ENCODE measurements at regions not wholly inside any gene's neighbourhood (a gene's known extent, or its start where the extent isn't known, plus 50 kb on each side); places are given as distances from the start of the nearest gene placed in this dataset.

GRCh38 chr3:76576201-76576600 lies 463.7 kb upstream of the ROBO2 start:
- Mint-ChIP-seq H3K27ac (no peak overlapping the region), H3K4me3 (no peak overlapping the region), H3K27me3 (no peaks in the 10 kb centered on the region), H3K36me3 (ENCODE audit: low read depth) (no peaks in the 10 kb centered on the region), H3K4me1 (no peaks in the 10 kb centered on the region), H3K9me3 (peaks cover 2% of the 10 kb centered on the region)
- POLR2A ChIA-PET: no interaction called here
- CTCF ChIA-PET: no interaction called here
- no peak for DNase-seq

DNA sequence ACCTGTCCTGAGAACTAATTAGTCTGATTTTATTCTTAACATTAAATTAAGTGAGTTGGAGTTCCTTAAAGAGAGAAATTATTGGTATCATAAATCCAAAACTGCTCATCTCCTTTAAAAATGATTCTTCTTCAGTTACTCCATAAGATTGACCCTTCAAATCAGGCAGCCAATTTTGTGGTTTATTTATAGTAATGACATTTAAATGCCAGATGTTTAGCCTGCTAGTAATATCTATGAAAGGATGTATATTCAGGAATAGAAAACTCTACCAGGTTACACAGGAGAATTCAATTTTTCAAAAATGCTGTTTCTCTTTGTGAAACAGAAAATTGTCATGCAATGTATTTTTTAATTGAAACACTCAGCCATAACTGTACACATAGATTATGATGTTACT lies 457.8 kb upstream of the ROBO2 start:
- H3K4me3 Mint-ChIP-seq: no peak overlapping the region
- no peaks in the 10 kb centered on the region for H3K36me3 Mint-ChIP-seq (ENCODE audit: low read depth)
- CTCF ChIA-PET: no interaction called here

GRCh38 chr3:76582632-76583378 lies 457.1 kb upstream of the ROBO2 start:
- H3K4me3 Mint-ChIP-seq: no peak overlapping the region
- no peaks in the 10 kb centered on the region for H3K4me1 Mint-ChIP-seq
- no peak for DNase-seq
- peaks cover 6% of the 10 kb centered on the region for H3K9me3 Mint-ChIP-seq
- ChIA-PET CTCF (no interaction called here), POLR2A (no interaction called here)
- no peak overlapping the region for H3K27ac Mint-ChIP-seq
- H3K36me3 Mint-ChIP-seq (ENCODE audit: low read depth): no peaks in the 10 kb centered on the region
- no peaks in the 10 kb centered on the region for H3K27me3 Mint-ChIP-seq

More for the DNA sequence above, 457.8 kb upstream of the ROBO2 start:
- Mint-ChIP-seq H3K27me3 (no peaks in the 10 kb centered on the region), H3K9me3 (peaks cover 2% of the 10 kb centered on the region), H3K27ac (no peak overlapping the region), H3K4me1 (no peaks in the 10 kb centered on the region)
- POLR2A ChIA-PET: no interaction called here
- no peak for DNase-seq

DNA sequence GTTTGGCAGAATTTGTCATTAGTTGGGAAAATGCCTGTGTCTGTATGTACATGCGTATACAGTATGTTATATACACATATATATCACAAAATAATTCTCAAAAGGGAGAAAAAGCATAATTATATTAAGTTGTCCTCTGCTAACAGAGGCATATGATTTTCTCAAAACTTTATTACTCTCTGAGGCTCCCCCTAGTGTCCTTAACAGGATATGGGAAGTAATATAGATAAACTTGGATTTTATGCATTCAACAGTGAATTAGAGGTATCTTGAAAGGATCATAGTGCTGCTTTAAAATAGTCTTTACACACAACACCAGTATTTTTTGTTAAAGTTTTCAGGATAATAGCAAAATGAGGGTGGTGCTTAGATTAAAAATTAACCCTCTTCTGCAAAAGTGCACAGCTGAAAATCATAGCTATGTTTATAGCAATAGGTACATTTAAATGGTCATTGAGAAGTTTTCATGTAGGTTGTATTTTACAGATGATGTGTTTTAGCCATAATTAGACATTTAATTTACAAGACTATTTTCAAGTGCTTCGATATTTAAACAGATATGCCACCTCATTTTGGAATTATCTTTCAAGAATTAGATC lies 454.0 kb upstream of the ROBO2 start:
- H3K36me3 Mint-ChIP-seq (ENCODE audit: low read depth): no peaks in the 10 kb centered on the region
- H3K27me3 Mint-ChIP-seq: no peaks in the 10 kb centered on the region
- H3K27ac Mint-ChIP-seq: no peak overlapping the region
- ChIA-PET POLR2A (no interaction called here), CTCF (no interaction called here)
- DNase-seq: no peak
- no peak overlapping the region for H3K4me3 Mint-ChIP-seq
- H3K9me3 Mint-ChIP-seq: peaks cover 6% of the 10 kb centered on the region
- H3K4me1 Mint-ChIP-seq: no peaks in the 10 kb centered on the region

- H3K27ac Mint-ChIP-seq: no peak overlapping the region
- H3K27me3 Mint-ChIP-seq: no peaks in the 10 kb centered on the region
- no peaks in the 10 kb centered on the region for H3K4me1 Mint-ChIP-seq
- H3K36me3 Mint-ChIP-seq (ENCODE audit: low read depth): no peaks in the 10 kb centered on the region
- H3K4me3 Mint-ChIP-seq: no peak overlapping the region
- ChIA-PET CTCF (no interaction called here), POLR2A (no interaction called here)
- peaks cover 4% of the 10 kb centered on the region for H3K9me3 Mint-ChIP-seq
- no peak for DNase-seq
Observed at GRCh38 chr3:76586471-76586870, 453.4 kb upstream of the ROBO2 start.

DNA sequence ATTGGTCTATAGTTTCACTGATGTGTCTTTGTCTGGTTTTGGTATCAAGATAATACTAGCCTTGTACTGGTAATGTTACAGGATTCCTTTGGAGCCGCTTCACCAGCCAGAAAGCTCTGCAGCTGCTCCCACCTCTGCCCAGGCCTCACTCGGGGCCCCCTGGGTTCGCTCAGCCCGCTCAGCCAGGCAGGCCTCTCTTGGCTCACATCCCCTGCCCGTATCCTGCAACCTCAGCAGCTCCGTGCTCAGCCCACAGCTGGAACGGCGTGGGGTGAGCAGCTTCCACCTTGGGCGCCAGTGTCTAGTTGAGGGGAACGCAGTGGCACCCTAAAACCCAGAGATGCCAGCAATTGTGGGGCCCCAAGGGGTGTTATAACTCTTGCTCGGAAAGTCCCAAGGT lies 429.7 kb upstream of the ROBO2 start:
- H3K9me3 Mint-ChIP-seq: peaks cover 3% of the 10 kb centered on the region
- H3K27ac Mint-ChIP-seq: no peak overlapping the region
- no peaks in the 10 kb centered on the region for H3K36me3 Mint-ChIP-seq (ENCODE audit: low read depth)
- H3K4me1 Mint-ChIP-seq: no peaks in the 10 kb centered on the region
- H3K27me3 Mint-ChIP-seq: no peaks in the 10 kb centered on the region
- CTCF ChIA-PET: no interaction called here
- POLR2A ChIA-PET: no interaction called here
- DNase-seq: no peak
- no peak overlapping the region for H3K4me3 Mint-ChIP-seq

GRCh38 chr3:76615719-76616118 lies 424.2 kb upstream of the ROBO2 start:
- Mint-ChIP-seq H3K4me1 (no peaks in the 10 kb centered on the region), H3K27ac (no peak overlapping the region), H3K36me3 (ENCODE audit: low read depth) (no peaks in the 10 kb centered on the region), H3K27me3 (no peaks in the 10 kb centered on the region), H3K4me3 (no peak overlapping the region), H3K9me3 (peaks cover 3% of the 10 kb centered on the region)
- ChIA-PET CTCF (no interaction called here), POLR2A (no interaction called here)
- DNase-seq: no peak

GRCh38 chr3:76624164-76624563 lies 415.7 kb upstream of the ROBO2 start:
- CTCF ChIA-PET: no interaction called here
- no peak overlapping the region for H3K27ac Mint-ChIP-seq

GRCh38 chr3:76627236-76627635 lies 412.7 kb upstream of the ROBO2 start:
- ChIA-PET CTCF (no interaction called here), POLR2A (no interaction called here)
- no peak for DNase-seq
- Mint-ChIP-seq H3K4me3 (no peak overlapping the region), H3K4me1 (no peaks in the 10 kb centered on the region), H3K36me3 (ENCODE audit: low read depth) (no peaks in the 10 kb centered on the region), H3K27ac (no peak overlapping the region), H3K27me3 (no peaks in the 10 kb centered on the region), H3K9me3 (peaks cover 8% of the 10 kb centered on the region)

More at GRCh38 chr3:76624164-76624563, 415.7 kb upstream of the ROBO2 start:
- Mint-ChIP-seq H3K27me3 (no peaks in the 10 kb centered on the region), H3K9me3 (peaks cover 8% of the 10 kb centered on the region), H3K4me3 (no peak overlapping the region), H3K36me3 (ENCODE audit: low read depth) (no peaks in the 10 kb centered on the region), H3K4me1 (no peaks in the 10 kb centered on the region)
- DNase-seq: no peak
- POLR2A ChIA-PET: no interaction called here

GRCh38 chr3:76631251-76631650 lies 408.6 kb upstream of the ROBO2 start:
- Mint-ChIP-seq H3K36me3 (ENCODE audit: low read depth) (no peaks in the 10 kb centered on the region), H3K27ac (no peak overlapping the region), H3K4me1 (no peaks in the 10 kb centered on the region), H3K9me3 (peaks cover 4% of the 10 kb centered on the region), H3K4me3 (no peak overlapping the region), H3K27me3 (no peaks in the 10 kb centered on the region)
- POLR2A ChIA-PET: no interaction called here
- CTCF ChIA-PET: no interaction called here
- no peak for DNase-seq

GRCh38 chr3:76638006-76638405 lies 401.9 kb upstream of the ROBO2 start:
- H3K36me3 Mint-ChIP-seq (ENCODE audit: low read depth): no peaks in the 10 kb centered on the region

GRCh38 chr3:76643623-76644304 lies 396.1 kb upstream of the ROBO2 start:
- CTCF ChIA-PET: no interaction called here

More at GRCh38 chr3:76638006-76638405, 401.9 kb upstream of the ROBO2 start:
- DNase-seq: no peak
- POLR2A ChIA-PET: no interaction called here
- no peak overlapping the region for H3K27ac Mint-ChIP-seq
- no peak overlapping the region for H3K4me3 Mint-ChIP-seq
- H3K4me1 Mint-ChIP-seq: no peaks in the 10 kb centered on the region
- CTCF ChIA-PET: no interaction called here
- peaks cover 4% of the 10 kb centered on the region for H3K9me3 Mint-ChIP-seq
- no peaks in the 10 kb centered on the region for H3K27me3 Mint-ChIP-seq

DNA sequence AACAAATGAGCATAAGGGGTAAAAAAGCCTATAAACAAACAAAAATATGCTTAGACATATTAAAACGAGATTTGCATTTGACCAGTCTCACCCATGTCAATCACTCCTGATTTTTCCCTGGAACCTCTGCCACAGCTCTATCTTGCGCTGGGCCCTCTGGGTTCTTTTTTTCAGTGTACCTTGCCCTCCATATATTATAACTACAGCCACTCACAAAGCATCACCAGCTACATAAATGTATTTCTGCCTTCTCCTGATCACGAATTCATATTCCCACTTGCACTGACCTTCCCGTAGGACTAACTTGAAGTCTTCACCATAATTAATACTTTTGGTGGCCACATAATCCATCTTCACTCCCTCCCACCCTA lies 395.6 kb upstream of the ROBO2 start:
- Mint-ChIP-seq H3K4me3 (no peak overlapping the region), H3K36me3 (ENCODE audit: low read depth) (no peaks in the 10 kb centered on the region), H3K27me3 (no peaks in the 10 kb centered on the region), H3K4me1 (no peaks in the 10 kb centered on the region), H3K27ac (no peak overlapping the region), H3K9me3 (no peaks in the 10 kb centered on the region)
- POLR2A ChIA-PET: no interaction called here
- no peak for DNase-seq
- CTCF ChIA-PET: no interaction called here

More at GRCh38 chr3:76643623-76644304, 396.1 kb upstream of the ROBO2 start:
- no peaks in the 10 kb centered on the region for H3K36me3 Mint-ChIP-seq (ENCODE audit: low read depth)
- H3K27me3 Mint-ChIP-seq: no peaks in the 10 kb centered on the region
- H3K4me3 Mint-ChIP-seq: no peak overlapping the region
- H3K27ac Mint-ChIP-seq: no peak overlapping the region
- no peak for DNase-seq
- POLR2A ChIA-PET: no interaction called here
- H3K9me3 Mint-ChIP-seq: no peaks in the 10 kb centered on the region
- no peaks in the 10 kb centered on the region for H3K4me1 Mint-ChIP-seq

- Mint-ChIP-seq H3K9me3 (no peaks in the 10 kb centered on the region), H3K36me3 (ENCODE audit: low read depth) (no peaks in the 10 kb centered on the region), H3K27me3 (no peaks in the 10 kb centered on the region), H3K27ac (no peak overlapping the region), H3K4me3 (no peak overlapping the region), H3K4me1 (no peaks in the 10 kb centered on the region)
- POLR2A ChIA-PET: no interaction called here
- CTCF ChIA-PET: no interaction called here
- no peak for DNase-seq
Observed at GRCh38 chr3:76645724-76646123, 394.2 kb upstream of the ROBO2 start.

Measured in activated CD4-positive, alpha-beta T cell treated with anti-CD3 and anti-CD28 coated beads, Interleukin-2, amount 10 ng/mL, durations not matched to agents 7 days and 5 days (primary cell).